Activated CD4-positive, alpha-beta T cell treated with anti-CD3 and anti-CD28 coated beads, Interleukin-10, Interleukin-2, amounts not matched to agents 100 ng/mL and 50 ng/mL, durations not matched to agents 16 hours and 8 hours (primary cell): ENCODE measurements at regions not wholly inside any gene's neighbourhood (a gene's known extent, or its start where the extent isn't known, plus 50 kb on each side); places are given as distances from the start of the nearest gene placed in this dataset.

Experiments used
- DNase-seq: peaks from one replicate; pipeline ENCODE4 v3.0.0-alpha.2; 2020

DNA sequence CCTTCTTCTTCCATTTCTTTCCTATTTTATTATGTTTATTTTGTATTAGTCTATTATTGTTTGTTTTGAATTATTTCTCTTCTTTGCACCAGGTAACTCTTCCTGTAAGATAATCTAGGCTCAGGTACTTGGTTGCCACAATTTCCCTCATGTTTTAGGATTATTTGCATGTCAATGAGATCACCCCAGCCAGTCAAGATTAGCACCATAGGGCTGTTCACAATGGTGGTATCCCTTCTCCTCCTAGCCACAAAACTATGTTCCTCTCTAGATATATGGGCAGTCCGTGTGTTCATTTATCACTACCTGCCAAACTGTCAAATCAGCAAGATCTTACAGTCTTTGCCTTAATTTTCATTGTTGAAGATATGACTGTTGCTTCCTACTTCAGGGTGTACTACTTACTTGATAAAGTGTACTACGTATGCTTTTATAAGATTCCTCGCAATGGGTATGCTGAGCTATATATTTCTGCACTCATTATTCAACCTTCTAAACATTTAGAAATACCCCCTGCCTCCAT lies 1536.2 kb downstream of the PLA2G4A start:
- no peak for DNase-seq

DNA sequence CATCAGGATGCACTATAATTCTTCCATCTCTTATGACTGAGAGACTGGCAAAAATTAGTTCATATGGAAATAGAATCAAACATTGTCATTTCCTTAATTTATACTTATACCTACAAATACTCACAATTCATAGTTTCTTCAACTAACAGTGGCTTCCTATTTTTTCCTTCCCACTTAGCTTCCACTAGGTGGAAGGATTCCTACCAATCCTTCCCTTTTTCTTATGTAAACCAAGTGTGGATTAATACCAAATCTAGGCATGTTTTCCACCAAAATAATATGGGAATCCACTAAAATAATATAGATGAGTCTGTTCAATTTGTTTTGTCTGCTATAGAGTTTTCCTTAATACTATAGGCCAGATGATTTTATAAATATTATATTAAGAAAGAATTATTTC lies 1537.1 kb downstream of the PLA2G4A start:
- DNase-seq, result no peak

DNA sequence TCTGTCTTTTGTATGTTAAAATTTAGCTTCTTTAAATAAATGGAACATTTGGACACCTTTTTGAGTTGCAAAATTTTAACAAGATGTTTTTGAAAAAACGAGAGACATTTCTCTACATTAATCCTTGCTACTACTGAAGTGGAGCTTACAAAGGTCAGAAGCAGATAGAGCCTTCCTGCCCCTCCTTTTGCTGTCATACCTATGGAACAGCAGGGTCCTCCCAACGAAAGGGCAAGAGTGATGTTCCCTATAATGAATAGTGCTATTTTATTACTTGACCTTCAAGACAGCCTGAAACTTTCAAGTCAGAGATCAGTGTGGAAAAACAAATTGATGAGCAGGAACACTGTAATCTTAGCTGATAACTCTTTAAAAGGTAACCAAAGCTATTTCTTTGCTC lies 1538.9 kb downstream of the PLA2G4A start:
- no peak for DNase-seq

DNA sequence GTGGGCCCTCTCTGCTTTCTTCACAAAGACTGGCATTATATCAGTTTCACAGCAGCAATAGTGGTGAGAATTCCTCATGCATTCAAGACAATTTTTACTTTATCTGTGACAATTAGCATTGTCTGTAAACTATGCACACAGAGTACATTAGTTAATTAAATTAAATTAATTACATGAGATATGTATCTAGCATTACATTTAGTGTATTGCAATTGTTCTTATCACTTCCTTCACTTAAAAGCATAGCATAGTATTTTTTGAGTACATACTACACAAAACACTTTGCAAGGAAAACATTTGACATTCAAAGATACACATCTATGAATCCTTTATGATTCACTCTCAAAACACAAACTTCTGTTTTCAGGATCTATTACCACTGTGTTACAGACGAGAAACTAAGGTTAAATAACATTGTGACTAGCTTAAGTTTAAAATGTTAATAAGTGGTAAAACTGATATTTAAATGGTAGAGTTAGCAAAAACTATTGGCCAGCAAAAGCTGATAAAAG lies 1542.6 kb downstream of the PLA2G4A start:
- DNase-seq, result no peak

GRCh38 chr1:188372821-188373220 lies 1544.1 kb downstream of the PLA2G4A start:
- no peak for DNase-seq

DNA sequence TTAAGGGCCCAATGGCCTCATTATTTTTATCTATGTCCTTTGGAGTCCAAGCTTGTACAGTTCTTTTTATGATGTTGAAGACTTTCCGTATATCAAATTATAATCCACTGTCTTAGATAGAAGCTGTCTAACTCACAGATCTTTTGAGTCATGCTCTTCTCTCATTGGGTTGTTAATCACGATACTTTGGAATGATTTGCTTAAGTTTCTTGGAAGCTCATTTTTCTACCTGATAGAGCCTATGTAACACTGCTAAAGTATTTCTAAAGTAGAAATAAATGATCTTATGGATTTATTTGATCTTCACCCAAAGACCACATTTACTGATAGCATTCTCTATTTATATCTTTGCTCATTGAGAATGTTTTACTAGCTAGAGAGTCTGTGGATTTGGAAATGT lies 1554.1 kb downstream of the PLA2G4A start:
- no peak for DNase-seq

DNA sequence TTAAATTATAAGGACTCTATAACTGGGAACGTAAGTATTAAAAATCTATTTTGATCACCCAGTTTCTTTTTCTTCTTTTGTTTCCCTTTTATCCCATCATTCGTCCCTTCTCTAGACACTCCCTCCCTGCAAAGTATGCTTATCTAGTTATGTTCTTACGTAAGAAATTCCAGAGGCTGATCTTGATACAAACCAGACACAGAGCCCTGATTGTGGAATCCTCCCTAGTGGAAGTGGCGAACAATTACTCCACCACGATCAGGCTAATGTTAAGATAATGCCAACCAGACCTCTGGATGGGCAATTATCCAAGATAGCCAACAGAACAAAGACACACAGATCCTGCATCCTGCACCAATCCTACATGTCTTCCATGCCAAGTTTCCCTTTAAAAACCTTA lies 1557.4 kb downstream of the PLA2G4A start:
- DNase-seq, result no peak

- no peak for DNase-seq
Measured at GRCh38 chr1:188386666-188387065, 1557.9 kb downstream of the PLA2G4A start.

DNA sequence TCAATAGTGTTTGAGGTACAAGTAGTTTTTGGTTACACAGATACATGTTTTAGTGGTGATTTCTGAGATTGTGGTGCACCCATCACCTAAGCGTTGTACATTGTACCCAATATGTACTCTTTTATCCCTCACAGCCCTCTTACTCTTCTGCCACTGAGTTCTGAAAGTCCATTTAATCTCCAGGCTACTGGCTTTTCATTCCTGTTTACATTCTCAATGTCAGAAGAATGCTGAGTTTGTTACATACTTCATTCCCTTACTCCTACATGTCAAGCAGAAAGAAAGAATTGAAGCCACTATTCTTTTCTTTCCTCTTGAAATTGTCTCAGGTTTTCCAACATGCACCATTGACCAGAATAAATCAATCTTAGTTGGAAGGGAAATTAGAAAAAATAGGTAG lies 1565.9 kb downstream of the PLA2G4A start:
- no peak for DNase-seq

- no peak for DNase-seq
Measured at GRCh38 chr1:188397521-188397920, 1568.8 kb downstream of the PLA2G4A start.

GRCh38 chr1:188402986-188403385 lies 1574.2 kb downstream of the PLA2G4A start:
- no peak for DNase-seq

DNA sequence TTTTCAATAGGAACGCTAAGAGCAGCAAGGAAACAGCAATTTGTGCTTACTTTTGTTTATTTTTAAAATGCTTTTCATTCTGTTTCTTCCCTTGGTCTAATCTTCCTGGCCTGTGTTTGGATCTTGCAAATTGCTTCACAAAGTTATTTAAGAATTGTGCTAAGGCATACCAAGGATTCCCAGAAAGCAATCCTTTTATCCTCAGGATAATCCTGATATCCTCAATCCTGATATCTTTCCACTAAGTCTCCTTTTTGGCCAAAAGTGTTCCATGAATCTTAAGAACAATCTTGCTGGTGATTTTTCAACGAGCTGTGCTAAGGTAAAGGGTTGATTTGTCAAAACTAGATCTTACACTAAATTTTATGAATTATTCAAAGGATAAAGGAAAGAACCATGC lies 1577.9 kb downstream of the PLA2G4A start:
- no peak for DNase-seq

GRCh38 chr1:188420177-188420576 lies 1591.4 kb downstream of the PLA2G4A start:
- no peak for DNase-seq

- DNase-seq, result no peak
Measured at GRCh38 chr1:188423073-188423472, 1594.3 kb downstream of the PLA2G4A start.

GRCh38 chr1:188424176-188424575 lies 1595.4 kb downstream of the PLA2G4A start:
- DNase-seq, result no peak

GRCh38 chr1:188425687-188426086 lies 1596.9 kb downstream of the PLA2G4A start:
- DNase-seq, result no peak

DNA sequence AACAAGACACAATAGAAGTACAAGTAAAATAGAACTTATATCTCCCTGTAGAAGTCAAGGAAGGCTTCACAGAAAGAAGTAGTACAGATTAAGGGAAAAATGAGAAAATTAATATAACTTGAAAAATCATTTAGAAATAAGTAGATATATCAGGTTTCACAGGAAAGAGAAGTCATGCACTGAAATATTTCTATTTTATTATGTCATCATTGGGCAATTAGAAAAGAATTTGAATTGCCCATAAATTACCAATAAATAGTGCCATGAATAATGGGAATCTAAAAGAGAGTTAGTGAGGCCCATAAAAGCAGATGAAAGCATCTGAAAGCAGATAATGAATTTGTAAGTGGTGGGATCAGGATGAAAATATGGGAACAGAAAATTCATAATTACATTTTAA lies 1597.8 kb downstream of the PLA2G4A start:
- no peak for DNase-seq

DNA sequence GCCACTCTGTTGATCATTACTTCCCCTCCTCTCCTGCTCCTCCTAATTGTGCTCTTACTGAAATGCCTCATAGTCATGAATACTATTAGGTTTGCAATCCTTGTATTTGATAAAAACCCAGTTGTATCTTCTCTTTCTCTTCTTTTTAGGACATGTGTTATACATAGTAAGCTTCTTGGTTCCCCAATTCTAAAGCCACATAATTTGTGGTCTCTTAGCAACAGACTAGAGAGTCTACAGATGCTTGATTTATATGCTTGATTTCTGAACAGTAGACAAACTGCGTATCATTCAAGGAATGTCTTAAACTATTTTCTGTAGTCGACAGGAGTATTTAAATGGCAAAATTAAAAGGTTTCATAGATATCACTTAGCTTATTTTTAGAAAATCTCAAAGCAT lies 1598.9 kb downstream of the PLA2G4A start:
- DNase-seq, result no peak

GRCh38 chr1:188429386-188429785 lies 1600.6 kb downstream of the PLA2G4A start:
- no peak for DNase-seq

GRCh38 chr1:188432427-188432826 lies 1603.7 kb downstream of the PLA2G4A start:
- DNase-seq, result no peak

DNA sequence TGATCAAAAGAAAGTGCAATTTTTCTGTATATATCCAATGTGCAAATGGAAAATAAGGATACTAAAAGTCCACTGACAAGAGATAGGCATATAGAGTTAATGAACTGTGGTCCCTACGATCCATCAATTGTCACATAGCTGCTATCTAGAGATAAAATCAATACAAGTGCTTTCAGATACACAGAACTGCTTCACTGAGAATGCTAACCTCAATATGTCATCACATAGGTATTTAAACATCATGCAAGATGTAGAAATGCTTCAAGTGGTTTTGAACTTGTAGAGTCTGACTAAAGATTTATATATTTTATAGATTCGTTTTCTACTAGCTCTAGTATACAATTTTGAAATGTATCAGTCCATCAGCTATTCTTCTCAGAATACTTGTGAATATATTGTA lies 1604.7 kb downstream of the PLA2G4A start:
- DNase-seq, result no peak

DNA sequence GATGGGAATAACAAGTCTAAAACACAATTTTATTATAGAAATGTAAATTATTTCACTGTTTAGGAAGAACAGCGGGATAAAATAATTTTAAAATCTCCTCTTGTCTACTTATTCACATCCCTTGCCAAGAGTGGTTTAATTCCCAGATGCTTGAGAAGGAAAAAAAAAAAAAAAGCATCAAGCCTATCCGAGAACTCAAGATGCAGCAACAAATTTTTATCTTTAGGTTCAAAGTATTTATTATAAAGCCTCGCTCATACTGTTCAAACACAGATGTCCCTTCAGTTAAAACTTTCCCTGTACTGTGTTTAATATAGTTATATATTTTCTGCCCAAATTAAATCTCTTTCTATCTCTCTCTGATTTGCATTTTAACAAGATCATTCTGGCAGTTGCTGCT lies 1615.8 kb downstream of the PLA2G4A start:
- DNase-seq, result no peak

GRCh38 chr1:188462837-188463236 lies 1634.1 kb downstream of the PLA2G4A start:
- DNase-seq, result no peak

DNA sequence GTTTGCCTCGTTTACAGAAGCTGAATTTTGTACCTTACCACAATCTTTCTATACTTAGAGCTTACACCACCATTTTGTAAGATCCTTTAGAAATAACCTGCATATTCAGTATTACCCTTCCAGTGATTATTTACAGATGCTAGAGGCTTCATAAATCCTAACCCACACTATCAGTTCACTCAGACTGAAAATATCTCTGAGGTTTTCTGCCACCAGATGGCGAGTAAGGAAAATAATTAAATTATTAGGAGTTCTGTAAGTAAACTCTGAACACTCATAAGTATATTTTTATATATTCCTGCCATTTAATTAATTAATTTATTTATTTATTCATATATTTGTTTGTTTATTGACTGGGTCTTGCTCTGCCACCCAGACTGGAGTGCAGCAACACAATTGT lies 1635.2 kb downstream of the PLA2G4A start:
- no peak for DNase-seq

GRCh38 chr1:188466539-188466938 lies 1637.8 kb downstream of the PLA2G4A start:
- DNase-seq, result no peak

DNA sequence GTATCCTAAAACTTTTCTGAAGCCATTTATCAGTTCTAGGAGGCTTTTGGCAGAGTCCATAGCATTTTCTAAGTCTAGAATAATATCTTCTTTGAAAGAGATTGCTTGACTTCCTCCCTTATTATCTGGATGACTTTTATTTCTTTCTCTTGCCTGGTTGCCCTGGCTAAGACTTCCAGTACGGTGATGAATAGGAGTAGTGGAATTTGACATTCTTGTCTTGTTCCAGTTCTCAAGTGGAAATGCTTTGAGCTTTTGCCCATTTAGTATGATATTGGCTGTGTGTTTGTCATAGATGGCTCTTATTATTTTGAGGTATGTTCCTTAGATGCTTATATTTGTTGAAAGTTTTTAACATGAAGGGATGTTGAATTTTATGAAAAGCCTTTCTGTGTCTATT lies 1647.9 kb downstream of the PLA2G4A start:
- DNase-seq, result no peak
